ENCODE measurements at regions not wholly inside any gene's neighbourhood (a gene's known extent, or its start where the extent isn't known, plus 50 kb on each side); places are given as distances from the start of the nearest gene placed in this dataset.
"Not testable (repeated sequence)": the region's sequence is repeated elsewhere in the genome, so short reads cannot be mapped to it uniquely, and the experiment has no call there.

GRCh38 chr2:111662039-111662770 is 221.8 kb downstream of the ANAPC1 start:
- no peak for DNase-seq

- no peak for DNase-seq
Observed at GRCh38 chr2:111662771-111663470, 221.1 kb downstream of the ANAPC1 start.

- no peak for DNase-seq
Observed at GRCh38 chr2:111663471-111664274, 220.3 kb downstream of the ANAPC1 start.

- DNase-seq, result no peak
Observed at GRCh38 chr2:111664275-111664850, 219.6 kb downstream of the ANAPC1 start.

GRCh38 chr2:111665011-111665410 is 219.0 kb downstream of the ANAPC1 start:
- DNase-seq, result no peak

- DNase-seq, result no peak
Observed at GRCh38 chr2:111665551-111666116, 218.4 kb downstream of the ANAPC1 start.

- DNase-seq, result no peak
Observed at GRCh38 chr2:111666160-111666559, 217.8 kb downstream of the ANAPC1 start.

GRCh38 chr2:111667001-111667400 is 217.0 kb downstream of the ANAPC1 start:
- no peak for DNase-seq

GRCh38 chr2:111667542-111668273 is 216.3 kb downstream of the ANAPC1 start:
- no peak for DNase-seq

GRCh38 chr2:111668274-111668616 is 215.7 kb downstream of the ANAPC1 start:
- no peak for DNase-seq

- no peak for DNase-seq
Observed at GRCh38 chr2:111668741-111669140, 215.3 kb downstream of the ANAPC1 start.

GRCh38 chr2:111669928-111670695 is 213.9 kb downstream of the ANAPC1 start:
- no peak for DNase-seq

- DNase-seq, result no peak
Observed at GRCh38 chr2:111670776-111671175, 213.2 kb downstream of the ANAPC1 start.

GRCh38 chr2:111671426-111672150 is 212.4 kb downstream of the ANAPC1 start:
- no peak for DNase-seq

- DNase-seq, result not testable (repeated sequence)
Observed at GRCh38 chr2:111672641-111673040, 211.4 kb downstream of the ANAPC1 start.

- DNase-seq, result no peak
Observed at GRCh38 chr2:111673526-111673925, 210.5 kb downstream of the ANAPC1 start.

- DNase-seq, result no peak
Observed at GRCh38 chr2:111675419-111676194, 208.4 kb downstream of the ANAPC1 start.

- no peak for DNase-seq
Observed at GRCh38 chr2:111676291-111676822, 207.6 kb downstream of the ANAPC1 start.

GRCh38 chr2:111678161-111678560 is 205.8 kb downstream of the ANAPC1 start:
- no peak for DNase-seq

GRCh38 chr2:111678651-111679050 is 205.3 kb downstream of the ANAPC1 start:
- no peak for DNase-seq

Measured in stimulated activated naive CD4-positive, alpha-beta T cell (primary cell).